DND-41 (cell line): ENCODE measurements at regions not wholly inside any gene's neighbourhood (a gene's known extent, or its start where the extent isn't known, plus 50 kb on each side); places are given as distances from the start of the nearest gene placed in this dataset.

ENCODE experiments used
- ATAC-seq: fragments of 200-7000 bp; cut with Tn5 transposase; 3 replicates; pipeline ENCODE4 v1.9.1; 2021; ENCODE audit warnings: low read depth; ENCODE audit not compliant: insufficient read depth
- DNase-seq: peaks from one replicate; pipeline ENCODE4 v3.0.0-alpha.2; 2020
- H2AFZ ChIP-seq: 2 replicates; pipeline ENCODE4 v1.6.0; 2012; ENCODE audit warnings: low read depth, low read length
- H3K27ac ChIP-seq: 2 replicates; pipeline ENCODE4 v1.5.1; 2012; ENCODE audit warnings: low read length, inconsistent platforms
- H3K27me3 ChIP-seq: fragments of 200-600 bp; sonication (generic); 2 replicates; pipeline ENCODE4 v1.6.0; 2012; ENCODE audit warnings: low read length, mild to moderate bottlenecking, inconsistent platforms; ENCODE audit not compliant: insufficient read depth, poor library complexity
- H3K36me3 ChIP-seq: 2 replicates; pipeline ENCODE4 v1.5.1; 2012; ENCODE audit warnings: low read length, inconsistent platforms; ENCODE audit not compliant: insufficient read depth
- H3K4me1 ChIP-seq: 2 replicates; pipeline ENCODE4 v1.5.1; 2012; ENCODE audit warnings: mild to moderate bottlenecking, low read length; ENCODE audit not compliant: insufficient read depth
- H3K4me2 ChIP-seq: 2 replicates; pipeline ENCODE4 v1.6.0; 2012; ENCODE audit warnings: mild to moderate bottlenecking, moderate library complexity, low read length, inconsistent platforms; ENCODE audit not compliant: insufficient read depth
- H3K4me3 ChIP-seq, 2 experiments: fragments of 200-600 bp in 1 of 2; shearing (Covaris generic) in 1 of 2; 2 replicates each; pipeline ENCODE4 v1.5.1; 2012 to 2016; ENCODE audit warnings: inconsistent platforms in 2 of 2, low read length in 2 of 2, mild to moderate bottlenecking in 2 of 2, low read depth in 1 of 2, moderate library complexity in 1 of 2
- H3K79me2 ChIP-seq: 2 replicates; pipeline ENCODE4 v1.6.0; 2012; ENCODE audit warnings: low read length, inconsistent platforms; ENCODE audit not compliant: insufficient read depth
- H3K9ac ChIP-seq: 2 replicates; pipeline ENCODE4 v1.6.0; 2012; ENCODE audit warnings: low read depth, mild to moderate bottlenecking, inconsistent platforms, low read length, moderate library complexity
- H3K9me3 ChIP-seq: 2 replicates; pipeline ENCODE4 v1.5.1; 2012; ENCODE audit warnings: low read length, moderate library complexity, mild to moderate bottlenecking, inconsistent platforms; ENCODE audit not compliant: insufficient read depth, severe bottlenecking
- H4K20me1 ChIP-seq: 2 replicates; pipeline ENCODE4 v1.6.0; 2012; ENCODE audit warnings: low read length; ENCODE audit not compliant: insufficient read depth
- EZH2 ChIP-seq: IDR thresholded peaks from 3 replicates; pipeline ENCODE4 v1.6.1; 2012; ENCODE audit warnings: borderline replicate concordance, low read depth, mild to moderate bottlenecking, moderate library complexity, low read length, inconsistent platforms; ENCODE audit not compliant: severe bottlenecking
- TF ChIP-seq, protein P1 (sequence below): IDR thresholded peaks from 2 replicates; pipeline ENCODE4 v1.5.1; 2012; ENCODE audit warnings: borderline replicate concordance, low read length, moderate library complexity, mild to moderate bottlenecking; ENCODE audit not compliant: poor library complexity, severe bottlenecking; ENCODE audit errors: extremely low read depth

DNA sequence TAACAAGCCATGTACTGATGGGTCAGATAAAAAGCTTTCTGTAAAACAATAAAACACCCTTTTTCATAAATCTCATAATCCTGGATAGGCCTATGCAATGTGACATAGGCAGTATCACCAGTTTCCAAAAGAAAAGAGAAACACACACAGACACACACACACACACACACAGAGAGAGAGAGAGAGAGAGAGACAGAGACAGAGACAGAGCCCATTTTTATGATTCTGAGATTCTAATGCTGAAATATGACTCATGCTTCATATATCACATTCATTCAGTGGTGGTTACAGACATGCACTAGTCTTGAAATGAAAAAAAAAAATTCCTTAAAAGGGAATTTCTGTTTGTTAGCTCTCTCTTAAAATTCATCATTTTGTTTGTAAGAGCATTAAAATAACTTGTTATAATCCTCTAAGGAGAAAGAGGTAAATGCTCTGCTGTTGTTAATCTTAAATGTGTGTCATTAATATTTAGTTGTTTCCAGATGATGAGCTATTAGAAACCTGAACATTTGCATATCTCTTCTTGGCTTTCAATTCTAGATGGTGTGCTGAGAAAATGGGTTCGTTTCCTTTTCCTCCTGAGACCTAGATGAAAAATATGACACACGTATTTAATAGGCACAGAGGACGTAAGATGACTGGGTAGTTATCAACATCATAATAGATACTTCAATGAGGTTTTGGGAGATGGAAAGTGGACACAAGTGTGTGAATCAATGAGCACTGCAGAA lies 1598.7 kb upstream of the ACVR2A start:
- H4K20me1 ChIP-seq = no peaks in the 10 kb centered on the region
- no peak overlapping the region for H3K27ac ChIP-seq
- no peaks in the 10 kb centered on the region for H3K27me3 ChIP-seq
- no peak for TF ChIP-seq EZH2
- TF ChIP-seq, protein P1, sequence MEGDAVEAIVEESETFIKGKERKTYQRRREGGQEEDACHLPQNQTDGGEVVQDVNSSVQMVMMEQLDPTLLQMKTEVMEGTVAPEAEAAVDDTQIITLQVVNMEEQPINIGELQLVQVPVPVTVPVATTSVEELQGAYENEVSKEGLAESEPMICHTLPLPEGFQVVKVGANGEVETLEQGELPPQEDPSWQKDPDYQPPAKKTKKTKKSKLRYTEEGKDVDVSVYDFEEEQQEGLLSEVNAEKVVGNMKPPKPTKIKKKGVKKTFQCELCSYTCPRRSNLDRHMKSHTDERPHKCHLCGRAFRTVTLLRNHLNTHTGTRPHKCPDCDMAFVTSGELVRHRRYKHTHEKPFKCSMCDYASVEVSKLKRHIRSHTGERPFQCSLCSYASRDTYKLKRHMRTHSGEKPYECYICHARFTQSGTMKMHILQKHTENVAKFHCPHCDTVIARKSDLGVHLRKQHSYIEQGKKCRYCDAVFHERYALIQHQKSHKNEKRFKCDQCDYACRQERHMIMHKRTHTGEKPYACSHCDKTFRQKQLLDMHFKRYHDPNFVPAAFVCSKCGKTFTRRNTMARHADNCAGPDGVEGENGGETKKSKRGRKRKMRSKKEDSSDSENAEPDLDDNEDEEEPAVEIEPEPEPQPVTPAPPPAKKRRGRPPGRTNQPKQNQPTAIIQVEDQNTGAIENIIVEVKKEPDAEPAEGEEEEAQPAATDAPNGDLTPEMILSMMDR = no peak
- H3K4me2 ChIP-seq = no peak overlapping the region
- H3K36me3 ChIP-seq = no peaks in the 10 kb centered on the region
- H3K9ac ChIP-seq = no peak overlapping the region
- DNase-seq (no peak), ATAC-seq (no peak)
- no peaks in the 10 kb centered on the region for H3K4me1 ChIP-seq
- H3K4me3 ChIP-seq = no peak overlapping the region
- no peak overlapping the region for H2AFZ ChIP-seq
- no peaks in the 10 kb centered on the region for H3K9me3 ChIP-seq
- no peaks in the 10 kb centered on the region for H3K79me2 ChIP-seq

DNA sequence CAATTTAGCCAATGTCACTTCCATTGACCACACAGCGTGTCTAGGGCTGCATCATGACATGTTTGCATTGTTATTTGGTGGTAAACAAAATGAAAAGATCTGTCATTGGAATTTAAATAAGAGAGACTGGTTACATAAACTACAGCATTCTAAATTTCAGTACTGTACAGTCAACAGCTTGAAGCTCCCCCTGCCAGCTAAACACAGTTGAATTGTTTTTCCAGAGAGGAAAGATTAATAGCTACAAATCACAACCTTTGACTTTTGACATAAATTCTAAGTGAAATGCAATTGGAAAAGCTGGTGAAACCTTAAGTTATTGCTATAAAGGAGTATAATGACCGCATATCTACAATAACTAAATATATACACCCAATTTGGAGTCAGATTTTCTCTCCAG lies 1600.0 kb upstream of the ACVR2A start:
- Histone ChIP-seq H3K27me3 (no peaks in the 10 kb centered on the region), H3K9ac (no peak overlapping the region), H3K4me1 (no peaks in the 10 kb centered on the region), H3K27ac (no peak overlapping the region), H2AFZ (no peak overlapping the region), H3K9me3 (no peaks in the 10 kb centered on the region), H3K79me2 (no peaks in the 10 kb centered on the region), H3K4me2 (no peak overlapping the region), H4K20me1 (no peaks in the 10 kb centered on the region), H3K4me3 (no peak overlapping the region), H3K36me3 (no peaks in the 10 kb centered on the region)
- ATAC-seq (no peak), DNase-seq (no peak)
- TF ChIP-seq EZH2 = no peak
- TF ChIP-seq, protein P1 = no peak

DNA sequence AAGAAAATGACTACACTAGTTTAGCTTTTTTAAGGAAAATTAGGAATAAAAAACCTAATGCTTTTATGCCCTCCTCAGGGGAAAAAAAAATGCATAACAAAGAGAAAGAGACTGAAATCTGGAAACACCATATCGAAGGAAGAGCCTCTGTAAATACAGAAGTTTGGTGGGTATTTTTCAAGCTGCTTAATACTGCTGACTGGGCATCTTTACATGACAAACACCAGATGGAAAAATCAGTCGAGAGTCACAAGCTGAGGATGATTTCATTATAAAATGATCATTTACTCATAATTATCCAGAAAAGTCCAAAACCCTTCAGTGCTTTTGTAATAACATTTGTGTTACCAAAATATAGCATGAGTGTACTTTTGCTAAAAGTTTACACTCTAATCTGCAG lies 1600.7 kb upstream of the ACVR2A start:
- Histone ChIP-seq H3K4me2 (no peak overlapping the region), H2AFZ (no peak overlapping the region), H4K20me1 (no peaks in the 10 kb centered on the region), H3K27ac (no peak overlapping the region), H3K4me1 (no peaks in the 10 kb centered on the region), H3K79me2 (no peaks in the 10 kb centered on the region), H3K9me3 (no peaks in the 10 kb centered on the region), H3K4me3 (no peak overlapping the region), H3K9ac (no peak overlapping the region), H3K27me3 (no peaks in the 10 kb centered on the region), H3K36me3 (no peaks in the 10 kb centered on the region)
- DNase-seq (no peak), ATAC-seq (no peak)
- TF ChIP-seq EZH2 = no peak
- TF ChIP-seq, protein P1 = no peak

DNA sequence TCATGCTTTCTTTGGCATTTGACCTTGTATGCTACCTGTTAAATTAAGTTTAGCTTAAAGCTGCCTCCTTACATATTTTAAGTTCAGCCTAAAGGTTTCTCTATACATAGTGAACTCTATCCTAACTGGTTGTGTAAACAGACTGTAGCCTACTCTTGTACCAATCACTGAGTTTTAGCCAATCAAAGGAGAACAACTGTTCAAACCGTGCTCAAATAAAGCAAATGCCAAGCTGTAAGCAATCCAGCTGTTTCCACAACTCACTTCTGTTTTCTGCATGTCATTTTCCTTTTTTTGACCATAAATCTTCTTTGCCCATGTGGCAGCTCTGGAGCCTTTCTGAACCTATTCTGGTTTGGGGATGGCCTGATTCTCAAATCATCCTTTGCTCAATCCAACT lies 1603.8 kb upstream of the ACVR2A start:
- H3K27ac ChIP-seq = no peak overlapping the region
- H3K4me1 ChIP-seq = no peaks in the 10 kb centered on the region
- H3K36me3 ChIP-seq = no peaks in the 10 kb centered on the region
- no peak for ATAC-seq
- H3K9me3 ChIP-seq = no peaks in the 10 kb centered on the region
- H4K20me1 ChIP-seq = no peaks in the 10 kb centered on the region
- H3K9ac ChIP-seq = no peak overlapping the region
- TF ChIP-seq, protein P1 = no peak
- no peak for TF ChIP-seq EZH2
- H3K4me2 ChIP-seq = no peak overlapping the region
- no peak overlapping the region for H3K4me3 ChIP-seq
- peaks cover 1% of the 10 kb centered on the region for H3K27me3 ChIP-seq
- no peak for DNase-seq
- H3K79me2 ChIP-seq = no peaks in the 10 kb centered on the region
- H2AFZ ChIP-seq = no peak overlapping the region
